HCT116 (cell line): ENCODE measurements at regions not wholly inside any gene's neighbourhood (a gene's known extent, or its start where the extent isn't known, plus 50 kb on each side); places are given as distances from the start of the nearest gene placed in this dataset.

Source experiments
- ATAC-seq: fragments of 200-7000 bp; cut with Tn5 transposase; 2 replicates; pipeline ENCODE4 v1.9.1; 2020; ENCODE audit warnings: mild to moderate bottlenecking, moderate library complexity
- BruUV-seq: library from RNA; stranded (reverse); fragments of 400-500 nt; replicated peaks from 2 replicates; lab custom pipeline; 2021; lab: Mats Ljungman, UMichigan
- CTCF ChIA-PET: fragments of 300-600 bp; sonication (Branson Sonifier 250); formaldehyde crosslinking; loops from one replicate; lab custom pipeline; 2021; ENCODE audit warnings: antibody characterized with exemption; lab: Charles Lee
- POLR2A ChIA-PET: fragments of 300-600, 350-600 bp; sonication (Branson Sonifier 250); formaldehyde crosslinking; loops from one replicate; lab custom pipeline; 2021; ENCODE audit warnings: antibody characterized with exemption; lab: Charles Lee
- RAD21 ChIA-PET, 2 experiments: fragments of 300-600 bp; sonication (Branson Sonifier 250); formaldehyde crosslinking; loops; one replicate each; lab custom pipeline; 2023; ENCODE audit warnings: low total read pairs in 2 of 2; ENCODE audit not compliant: uncharacterized antibody in 2 of 2, unreplicated experiment in 2 of 2, low non-redundant PET in 1 of 2; lab: Charles Lee
- DNase-seq: peaks from one replicate; pipeline ENCODE4 v3.0.0-alpha.2; 2010; ENCODE audit warnings: low read depth, low spot score
- H2AFZ ChIP-seq: fragments of 200-600 bp; shearing (Covaris generic), sonication (generic); 2 replicates; pipeline ENCODE4 v1.6.1; 2017; ENCODE audit warnings: low read depth, mixed run types, mixed read lengths, antibody characterized with exemption, low read length; ENCODE audit not compliant: poor library complexity, severe bottlenecking
- H3K27ac ChIP-seq: 2 replicates; pipeline ENCODE4 v1.5.1; 2012; ENCODE audit warnings: low read depth, low read length
- H3K27me3 ChIP-seq: fragments of 200-600 bp; sonication (generic); 2 replicates; pipeline ENCODE4 v1.6.1; 2016; ENCODE audit warnings: mixed run types, low read length, mixed read lengths; ENCODE audit not compliant: insufficient read depth
- H3K36me3 ChIP-seq, 2 experiments: fragments of 200-500 bp in 1 of 2; fragments of 200-600 bp in 1 of 2; sonication (Bioruptor generic) in 1 of 2; sonication (generic) in 1 of 2; 2 replicates each; pipeline versions ENCODE4 v1.5.1 to v1.6.1; 2014 to 2016; ENCODE audit warnings: low read length in 2 of 2, inconsistent platforms in 1 of 2, mixed read lengths in 1 of 2, mixed run types in 1 of 2; ENCODE audit not compliant: insufficient read depth in 2 of 2, control insufficient read depth in 1 of 2
- H3K4me1 ChIP-seq, 2 experiments: fragments of 200-600 bp in 1 of 2; sonication (generic) in 1 of 2; 2 replicates each; pipeline versions ENCODE4 v1.5.1 to v1.6.1; 2012 to 2017; ENCODE audit warnings: low read length in 2 of 2, inconsistent platforms in 1 of 2, mild to moderate bottlenecking in 1 of 2, mixed read lengths in 1 of 2, mixed run types in 1 of 2, moderate library complexity in 1 of 2; ENCODE audit not compliant: insufficient read depth in 2 of 2, control insufficient read depth in 1 of 2
- H3K4me2 ChIP-seq: fragments of 200-600 bp; sonication (generic); 2 replicates; pipeline ENCODE4 v1.6.1; 2017; ENCODE audit warnings: mixed run types, low read length, mixed read lengths
- H3K4me3 ChIP-seq, 2 experiments: fragments of 200-600 bp in 1 of 2; sonication (generic) in 1 of 2; replicated peaks in 1 of 2; 2 replicates each; pipeline ENCODE4 v1.5.1; 2011 to 2016; ENCODE audit warnings: low read length in 2 of 2, control low read depth in 1 of 2, low read depth in 1 of 2, mild to moderate bottlenecking in 1 of 2, mixed read lengths in 1 of 2, mixed run types in 1 of 2
- H3K79me2 ChIP-seq: fragments of 200-600 bp; sonication (generic); 2 replicates; pipeline ENCODE4 v1.6.1; 2017; ENCODE audit warnings: mild to moderate bottlenecking, mixed run types, low read length, moderate library complexity, mixed read lengths; ENCODE audit not compliant: insufficient read depth
- H3K9ac ChIP-seq: fragments of 200-600 bp; sonication (generic); 2 replicates; pipeline ENCODE4 v1.6.1; 2016; ENCODE audit warnings: low read length, mixed read lengths
- H3K9me2 ChIP-seq: fragments of 200-600 bp; sonication (generic), shearing (Covaris generic); 2 replicates; pipeline ENCODE4 v1.6.1; 2017; ENCODE audit warnings: mixed run types, mild to moderate bottlenecking, moderate library complexity; ENCODE audit not compliant: insufficient read depth
- H3K9me3 ChIP-seq, 2 experiments: fragments of 200-500 bp in 1 of 2; fragments of 200-600 bp in 1 of 2; sonication (Bioruptor generic) in 1 of 2; sonication (generic) in 1 of 2; 2 replicates each; pipeline ENCODE4 v1.6.1; 2014 to 2017; ENCODE audit warnings: low read length in 2 of 2, mixed read lengths in 2 of 2, inconsistent platforms in 1 of 2, low read depth in 1 of 2, mild to moderate bottlenecking in 1 of 2, mixed run types in 1 of 2, moderate library complexity in 1 of 2; ENCODE audit not compliant: control insufficient read depth in 1 of 2, insufficient read depth in 1 of 2
- H4K20me1 ChIP-seq: fragments of 200-600 bp; sonication (generic), shearing (Covaris generic); 2 replicates; pipeline ENCODE4 v1.6.1; 2017; ENCODE audit warnings: mixed run types, mild to moderate bottlenecking, moderate library complexity; ENCODE audit not compliant: insufficient read depth
- EZH2 ChIP-seq: fragments of 200-600 bp; sonication (generic); IDR thresholded peaks from 2 replicates; pipeline ENCODE4 v1.6.1; 2017; ENCODE audit warnings: antibody characterized with exemption, mixed run types
- FOSL1 ChIP-seq: IDR thresholded peaks from 2 replicates; pipeline ENCODE4 v1.6.1; 2012; ENCODE audit warnings: low read depth
- MAX ChIP-seq: IDR thresholded peaks from 2 replicates; pipeline ENCODE4 v1.6.1; 2012
- POLR2AphosphoS5 ChIP-seq: IDR thresholded peaks from 2 replicates; pipeline ENCODE4 v1.6.1; 2011; ENCODE audit warnings: mild to moderate bottlenecking, low read depth, low read length, moderate library complexity
- REST ChIP-seq: IDR thresholded peaks from 2 replicates; pipeline ENCODE4 v1.6.1; 2012; ENCODE audit warnings: low read depth
- SRF ChIP-seq: IDR thresholded peaks from 2 replicates; pipeline ENCODE4 v1.6.1; 2012; ENCODE audit warnings: low read depth
- TCF7L2 ChIP-seq: IDR thresholded peaks from 2 replicates; pipeline ENCODE4 v1.7.0; 2011; ENCODE audit warnings: borderline replicate concordance, inconsistent platforms; ENCODE audit not compliant: insufficient read depth, insufficient read length; ENCODE audit errors: extremely low read depth
- YY1 ChIP-seq: IDR thresholded peaks from 2 replicates; pipeline ENCODE4 v1.6.1; 2011; ENCODE audit warnings: low read length, low read depth, moderate library complexity, mild to moderate bottlenecking; ENCODE audit not compliant: insufficient replicate concordance; ENCODE audit errors: extremely low read depth
- ZFX ChIP-seq: fragments of 450-650 bp; IDR thresholded peaks from 2 replicates; pipeline ENCODE4 v1.6.1; 2017
- intact Hi-C: fragments of 100-400 bp; cut with micrococcal nuclease; formaldehyde crosslinking; loops from 2 replicates; pipeline ENCODE4 v1.10.0; 2022

GRCh38 chr20:50348096-50348495, 157.5 kb downstream of the CEBPB start:
- POLR2A ChIA-PET = no interaction called here
- no peaks in the 10 kb centered on the region for H3K27me3 ChIP-seq
- H3K4me1 ChIP-seq = peaks cover 6% of the 10 kb centered on the region in 2 experiments; a peak in 2 of 4 replicates
- ATAC-seq = no peak
- CTCF ChIA-PET = no interaction called here
- no peaks in the 10 kb centered on the region for H4K20me1 ChIP-seq
- no peaks in the 10 kb centered on the region for H3K9me3 ChIP-seq
- H2AFZ ChIP-seq = no peak overlapping the region
- intact Hi-C loops = no loop called here
- H3K36me3 ChIP-seq = no peaks in the 10 kb centered on the region
- RAD21 ChIA-PET = no interaction called here
- H3K4me3 ChIP-seq = no peak overlapping the region
- H3K9ac ChIP-seq = no peak overlapping the region
- no peaks in the 10 kb centered on the region for H3K9me2 ChIP-seq
- TF ChIP-seq ZFX (no peak), MAX (no peak), FOSL1 (no peak), POLR2AphosphoS5 (no peak), YY1 (no peak), EZH2 (no peak), TCF7L2 (no peak), REST (no peak), SRF (no peak)
- TF ChIP-seq, all 23 proteins: peak for 0
- no TSS peak for BruUV-seq
- H3K79me2 ChIP-seq = no peaks in the 10 kb centered on the region
- no peak overlapping the region for H3K4me2 ChIP-seq
- no peak overlapping the region for H3K27ac ChIP-seq
- no peak for DNase-seq
